Inflammatory macrophage (primary cell): ENCODE measurements at regions not wholly inside any gene's neighbourhood (a gene's known extent, or its start where the extent isn't known, plus 50 kb on each side); places are given as distances from the start of the nearest gene placed in this dataset.

Experiments used
- DNase-seq, 2 donors: peaks; one replicate each; pipeline ENCODE4 v3.0.0-alpha.2; 2020 to 2022

DNA sequence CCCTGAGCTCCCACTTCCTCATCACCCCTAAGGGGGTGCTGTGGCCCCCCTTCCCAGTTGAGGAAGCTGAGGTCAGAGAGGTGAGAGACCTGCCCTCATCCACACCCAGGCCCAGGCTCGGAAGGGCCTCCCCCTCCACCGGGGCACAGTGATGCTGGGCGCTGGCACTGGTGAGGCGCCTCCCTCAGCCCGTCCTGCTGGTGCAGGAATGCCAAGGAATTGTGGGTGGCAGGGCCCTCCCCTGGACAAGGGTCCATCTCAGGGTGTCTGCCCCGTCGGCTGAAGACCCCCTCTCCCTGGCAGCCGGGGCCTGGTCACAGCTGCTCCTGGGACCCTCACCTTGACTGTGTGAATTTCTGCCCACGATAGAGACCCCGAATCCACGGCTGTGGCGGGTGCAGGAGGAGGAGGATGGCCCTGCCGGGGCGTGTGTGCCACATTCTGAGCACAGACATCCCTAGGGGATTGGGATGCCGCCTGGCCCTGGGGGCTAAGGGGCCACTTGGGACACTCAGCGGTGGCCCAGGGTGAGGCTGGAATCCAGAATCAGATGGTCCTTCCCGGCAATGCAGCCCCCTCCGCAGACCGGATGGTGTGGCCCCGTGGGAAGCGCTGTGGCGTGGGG, 70.2 kb upstream of the GATA5 start:
- DNase-seq: no peak

DNA sequence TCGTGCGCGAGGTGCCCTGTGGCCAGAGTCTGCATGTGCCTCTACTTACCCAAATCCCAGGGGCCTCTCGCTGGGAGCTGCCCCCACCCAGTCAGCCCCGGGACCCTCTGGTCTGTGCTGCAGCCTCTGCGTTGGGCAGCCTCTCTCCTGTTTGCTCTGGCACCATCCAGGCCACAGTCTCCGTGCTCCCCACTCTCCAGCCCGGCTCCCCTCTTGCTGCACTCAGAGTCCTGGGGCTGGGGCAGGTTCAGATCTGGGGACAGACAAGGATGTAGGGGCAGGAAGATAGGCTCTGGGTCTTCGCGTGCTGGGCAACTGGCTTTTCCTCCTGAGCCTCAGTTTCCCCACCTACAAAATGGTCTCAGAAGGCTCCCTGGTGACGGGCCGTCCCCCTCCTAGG, 70.8 kb upstream of the GATA5 start:
- DNase-seq: no peak

DNA sequence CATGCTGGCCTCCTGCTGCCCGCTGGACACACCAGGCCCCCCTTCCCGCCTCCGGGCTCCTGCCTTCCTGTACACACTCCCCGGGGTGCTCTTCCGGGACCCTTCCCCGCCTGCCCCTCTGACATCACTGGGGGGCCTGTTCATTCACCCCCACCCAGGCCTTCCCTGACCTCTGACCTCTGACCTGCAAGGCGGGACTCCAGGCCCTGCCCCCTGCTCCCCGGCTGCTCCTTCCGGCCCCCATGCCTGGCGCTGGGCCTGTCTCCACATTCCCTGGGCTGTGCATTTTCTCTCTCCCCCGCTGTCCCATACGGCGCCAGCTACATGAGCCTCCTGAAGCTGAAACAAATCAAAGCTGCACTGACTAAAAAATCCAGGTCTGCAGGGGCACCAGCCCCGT, 71.6 kb upstream of the GATA5 start:
- DNase-seq: no peak

DNA sequence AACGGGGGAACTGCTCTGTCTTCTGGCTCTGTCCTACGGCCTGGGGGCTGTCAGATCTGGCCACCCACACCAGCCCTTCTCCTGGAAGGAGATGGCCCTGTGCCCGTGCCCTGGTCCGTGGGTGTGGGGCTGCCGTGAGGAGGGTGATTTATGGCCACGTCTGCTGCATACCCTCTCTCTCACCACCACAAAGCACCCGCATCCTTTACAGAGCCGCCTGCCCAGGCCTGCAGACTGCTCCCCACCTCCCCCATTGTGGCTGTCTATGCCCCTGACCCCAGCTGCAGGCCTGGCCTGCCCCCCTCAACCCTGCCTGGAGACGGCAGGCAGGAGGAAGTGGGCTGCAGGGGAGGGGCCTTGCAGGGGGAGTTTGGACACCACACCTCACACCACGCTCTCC, 72.7 kb upstream of the GATA5 start:
- no peak for DNase-seq

DNA sequence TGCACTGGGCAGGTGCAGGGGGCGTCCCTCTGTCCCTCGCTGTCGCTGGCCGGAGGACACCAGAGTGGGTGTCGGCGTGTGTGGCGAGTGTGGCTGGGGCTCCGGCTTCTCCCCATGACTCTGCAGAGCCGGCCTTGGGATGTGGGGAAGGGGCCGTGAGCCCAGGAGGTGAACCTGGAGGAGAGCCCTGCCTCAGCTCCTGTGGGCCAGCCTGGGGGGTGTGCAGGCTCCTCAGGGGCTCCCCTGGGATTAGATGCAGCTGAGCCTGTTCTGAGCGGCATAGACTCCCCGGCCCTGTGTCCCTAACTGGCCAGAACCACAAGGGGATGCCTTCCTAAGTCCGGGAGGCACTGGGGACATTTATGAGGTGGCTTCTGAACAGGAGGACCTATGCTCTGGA, 73.2 kb upstream of the GATA5 start:
- no peak for DNase-seq

DNA sequence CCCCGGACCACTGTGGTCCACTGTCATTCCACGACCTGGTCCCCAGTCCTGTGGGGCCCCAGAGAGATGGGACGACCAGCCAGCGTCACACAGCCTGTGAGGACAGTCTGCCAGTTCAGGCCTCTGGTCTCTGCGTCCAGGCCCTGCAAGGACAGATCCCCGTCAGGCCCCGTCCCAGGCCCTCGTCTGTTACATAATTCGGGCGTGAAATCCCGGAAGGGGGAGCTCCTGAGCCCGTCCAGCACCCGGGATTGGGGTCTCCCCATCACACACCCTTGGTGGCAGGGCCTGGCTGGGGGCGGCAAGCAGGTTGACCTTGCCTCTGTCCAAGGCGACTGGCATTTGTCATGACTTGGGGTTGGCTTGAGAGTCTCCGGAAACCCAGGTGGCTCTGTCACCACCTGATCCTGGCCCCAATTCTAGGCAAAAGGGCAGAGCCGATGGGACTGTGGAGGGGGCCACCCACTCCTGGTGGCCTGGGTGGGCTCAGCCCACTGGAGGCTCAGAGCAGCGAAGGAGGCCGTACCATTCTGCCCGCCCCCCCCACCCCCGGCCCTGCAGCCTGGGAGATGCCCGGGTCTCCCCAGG, 73.8 kb upstream of the GATA5 start:
- DNase-seq: no peak

DNA sequence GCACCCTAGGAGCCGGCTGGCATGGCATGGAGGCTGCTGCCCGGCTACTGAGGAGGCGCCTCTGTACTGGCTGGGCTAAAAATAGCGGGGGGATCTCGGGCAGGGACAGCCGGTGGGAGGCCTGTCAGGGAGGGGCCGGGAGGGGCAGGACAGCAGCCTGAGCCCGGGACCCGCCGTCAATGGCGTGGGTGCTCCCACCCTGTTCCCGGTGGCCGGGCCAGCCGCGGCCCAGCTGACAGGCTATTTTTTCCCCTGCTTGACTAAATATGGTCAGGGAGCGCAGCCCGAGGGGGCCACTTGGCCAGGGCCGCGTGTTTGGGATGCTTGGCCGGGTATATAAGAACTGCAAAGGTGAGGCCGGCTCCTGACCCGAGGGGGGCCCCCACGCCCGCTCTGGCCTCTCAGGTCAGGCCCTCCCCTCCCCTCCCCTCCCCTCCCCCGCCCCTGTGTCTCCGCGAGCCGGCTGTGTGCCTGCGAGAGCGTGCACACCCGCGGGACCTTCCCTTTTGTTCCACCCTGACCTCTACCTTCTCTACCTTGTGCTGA, 74.4 kb upstream of the GATA5 start:
- peak in 1 of 2 donors; percentile 3 for DNase-seq

DNA sequence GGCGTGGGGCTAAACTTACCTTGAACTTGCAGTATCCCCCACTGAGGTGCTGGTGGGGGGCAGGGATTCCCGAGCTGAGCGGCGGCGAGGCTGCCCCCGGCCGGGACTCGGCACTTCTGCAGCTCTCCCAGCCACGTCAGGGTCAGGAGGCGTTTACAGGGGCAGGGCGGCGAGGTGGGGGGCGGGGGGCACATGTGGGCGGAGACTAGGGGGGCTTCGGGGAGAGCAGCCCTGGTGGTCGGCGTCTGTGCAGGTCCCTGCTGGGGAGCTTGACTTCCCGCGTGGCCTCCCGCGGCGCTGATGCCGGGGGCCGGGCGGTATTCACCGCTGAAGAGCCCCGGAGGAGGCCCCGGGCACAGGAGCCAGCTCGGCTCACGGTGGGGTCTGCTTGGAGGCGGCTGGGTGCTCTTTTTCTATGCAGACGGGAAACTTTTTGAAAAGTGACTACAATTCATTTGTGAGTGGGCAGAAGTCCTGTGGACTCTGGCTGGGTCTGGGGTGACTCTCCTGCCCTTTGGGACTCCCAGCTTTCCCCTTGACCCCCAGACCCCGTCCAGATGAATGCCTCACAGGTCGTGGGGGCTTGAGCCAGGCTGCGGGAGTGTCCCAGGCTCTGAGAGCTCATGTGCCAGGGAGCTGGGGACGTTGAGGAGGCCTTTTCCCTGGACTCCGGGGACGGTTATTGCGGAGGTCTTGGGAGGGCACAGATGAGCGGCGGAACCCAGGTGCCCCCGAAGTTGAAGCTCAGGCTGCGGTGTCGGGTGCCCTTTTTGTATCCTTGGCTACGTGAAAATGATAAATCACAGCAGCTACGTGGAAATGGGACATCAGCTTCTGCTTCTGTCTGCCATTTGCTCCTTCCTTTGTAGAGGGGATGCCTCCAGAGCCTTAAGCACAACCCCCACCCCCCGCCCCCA, 75.9 kb upstream of the GATA5 start:
- DNase-seq: no peak

DNA sequence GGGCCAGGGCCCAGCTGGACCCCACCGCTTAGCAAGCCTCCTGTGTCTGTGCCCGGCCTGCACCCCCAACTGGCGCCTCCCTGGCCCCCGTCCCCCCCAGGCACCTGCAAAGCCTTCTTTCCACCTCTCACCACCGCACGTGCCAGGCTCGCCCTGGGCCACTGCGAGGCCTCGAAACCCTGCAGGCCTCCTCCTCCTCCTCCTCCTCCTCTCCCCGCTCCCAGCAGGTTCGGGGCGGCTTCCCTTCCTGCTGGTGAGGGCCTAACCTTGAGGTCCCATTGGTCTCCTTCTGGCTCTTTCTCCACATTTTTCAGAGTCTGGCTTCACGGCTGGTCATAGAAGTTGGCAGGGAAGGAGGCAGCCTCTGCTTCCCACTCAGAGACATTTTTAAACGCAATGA, 76.8 kb upstream of the GATA5 start:
- DNase-seq: no peak

DNA sequence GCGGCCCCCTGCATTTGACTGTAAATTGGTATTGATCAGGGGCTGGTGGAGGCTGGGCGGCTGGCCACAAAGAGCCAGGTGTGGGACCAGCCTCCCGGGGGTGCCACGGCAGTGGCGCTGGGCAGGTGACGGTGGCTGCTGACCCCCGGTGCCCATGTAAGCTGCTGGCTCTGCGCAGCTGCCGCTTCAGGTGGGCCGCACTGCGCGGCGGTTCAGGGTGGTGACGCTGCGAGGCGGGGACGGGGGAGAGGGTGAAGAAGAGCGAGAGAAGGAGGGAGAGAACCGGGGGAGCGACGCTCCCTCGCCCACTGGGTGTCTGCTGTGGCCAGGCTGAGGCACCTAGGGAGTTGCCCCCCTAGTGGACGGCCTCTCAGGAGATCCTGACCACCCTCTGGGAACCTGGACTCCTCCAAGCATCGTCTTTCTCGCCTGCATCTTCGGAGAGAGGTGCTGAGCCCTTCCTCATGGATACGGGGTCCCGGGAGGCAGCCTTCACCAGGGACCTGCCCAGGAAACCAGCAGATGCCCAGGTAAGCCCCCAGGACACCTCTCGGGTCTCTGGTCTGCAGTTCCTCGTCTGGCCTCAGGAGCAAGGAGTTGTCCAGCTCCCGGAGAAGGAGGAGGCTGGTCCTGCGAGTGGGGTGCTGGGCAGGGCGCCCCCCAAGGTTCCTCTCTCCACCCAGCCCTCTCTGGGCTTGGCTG, 77.5 kb upstream of the GATA5 start:
- DNase-seq: no peak

DNA sequence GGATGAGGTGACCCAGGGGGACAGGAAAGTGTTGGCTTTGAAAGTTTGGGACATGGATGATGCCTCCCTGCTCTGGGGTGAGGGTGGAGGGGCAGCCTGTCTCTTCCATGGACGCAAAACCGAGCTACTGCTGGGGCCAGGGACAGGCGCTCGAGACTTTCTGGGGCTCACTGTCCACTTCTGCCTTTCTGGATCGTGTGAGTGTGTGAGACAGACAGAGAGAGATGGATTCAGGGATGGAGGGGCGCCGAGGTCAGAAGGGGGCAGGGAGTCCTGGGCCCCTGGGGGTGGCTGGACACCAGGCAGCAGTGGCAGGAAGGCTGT, 78.0 kb upstream of the GATA5 start:
- no peak for DNase-seq

DNA sequence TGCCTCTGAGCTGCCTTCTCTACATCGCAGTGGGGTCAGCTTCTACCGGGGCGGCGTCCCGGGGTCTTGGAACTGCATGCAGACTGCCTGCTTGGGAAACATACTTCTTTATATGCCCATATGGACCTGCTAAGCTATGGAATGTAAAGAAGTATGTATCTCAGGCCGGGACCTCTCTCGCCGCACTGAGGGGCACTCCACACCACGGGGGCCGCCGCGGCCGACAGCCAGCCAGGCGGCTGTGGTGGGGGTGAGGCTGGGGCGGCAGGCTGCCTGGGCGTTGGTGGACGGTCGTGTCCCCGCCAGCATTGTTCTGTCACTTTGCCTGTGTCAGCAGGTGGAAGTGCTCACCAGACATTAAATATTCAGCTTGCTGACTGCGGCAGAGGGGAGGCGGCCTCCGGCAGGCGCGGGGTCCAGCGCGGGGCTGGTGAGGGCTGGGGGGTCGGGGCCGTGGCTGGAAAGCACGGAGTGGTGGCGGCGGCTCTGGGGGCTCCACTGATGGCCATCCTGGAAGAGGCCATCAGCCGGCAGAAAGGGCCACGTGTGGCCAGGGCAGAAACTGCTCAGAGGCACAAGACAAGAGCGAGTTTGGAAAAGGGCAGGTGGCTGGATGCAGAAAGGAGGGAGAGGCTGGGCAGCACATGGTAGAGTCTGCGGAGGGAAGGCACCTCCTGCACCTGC, 78.6 kb upstream of the GATA5 start:
- no peak for DNase-seq

DNA sequence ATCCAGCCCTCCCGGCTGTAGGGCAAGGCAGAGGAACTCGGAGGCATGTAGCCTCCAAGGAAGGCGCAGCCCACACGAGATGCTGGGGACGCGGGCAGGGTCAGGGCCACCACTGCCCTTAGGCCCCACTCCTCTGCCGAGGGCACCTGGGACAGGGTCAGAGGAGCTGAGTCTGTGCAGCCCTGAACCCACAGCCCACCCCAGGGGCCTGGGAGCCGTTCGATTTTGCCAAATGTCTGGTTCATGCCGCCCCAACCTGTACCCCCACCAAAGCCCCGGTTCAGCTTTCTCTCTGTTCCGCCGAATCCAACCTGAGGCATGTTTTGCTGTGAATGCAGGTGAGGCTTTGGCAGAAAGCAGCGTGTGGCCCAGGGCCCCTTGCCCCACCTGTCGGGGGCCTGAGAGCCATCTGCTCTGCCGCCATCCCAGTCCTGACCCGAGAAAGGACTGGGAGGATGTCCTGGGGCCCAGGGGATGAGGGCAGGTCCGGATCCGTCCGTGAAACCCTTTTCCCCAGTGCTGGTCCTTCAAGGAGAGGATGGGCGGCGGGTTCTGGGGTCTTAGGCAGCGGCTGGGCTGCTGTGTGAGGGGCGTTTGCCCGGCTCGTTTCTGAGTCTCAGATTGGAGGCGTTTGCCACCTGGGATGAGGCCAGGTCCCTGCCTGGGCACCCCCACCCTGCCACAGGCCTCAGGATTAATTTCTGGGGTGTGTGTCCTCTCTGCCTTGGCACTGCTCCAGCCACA, 79.3 kb upstream of the GATA5 start:
- DNase-seq: no peak

DNA sequence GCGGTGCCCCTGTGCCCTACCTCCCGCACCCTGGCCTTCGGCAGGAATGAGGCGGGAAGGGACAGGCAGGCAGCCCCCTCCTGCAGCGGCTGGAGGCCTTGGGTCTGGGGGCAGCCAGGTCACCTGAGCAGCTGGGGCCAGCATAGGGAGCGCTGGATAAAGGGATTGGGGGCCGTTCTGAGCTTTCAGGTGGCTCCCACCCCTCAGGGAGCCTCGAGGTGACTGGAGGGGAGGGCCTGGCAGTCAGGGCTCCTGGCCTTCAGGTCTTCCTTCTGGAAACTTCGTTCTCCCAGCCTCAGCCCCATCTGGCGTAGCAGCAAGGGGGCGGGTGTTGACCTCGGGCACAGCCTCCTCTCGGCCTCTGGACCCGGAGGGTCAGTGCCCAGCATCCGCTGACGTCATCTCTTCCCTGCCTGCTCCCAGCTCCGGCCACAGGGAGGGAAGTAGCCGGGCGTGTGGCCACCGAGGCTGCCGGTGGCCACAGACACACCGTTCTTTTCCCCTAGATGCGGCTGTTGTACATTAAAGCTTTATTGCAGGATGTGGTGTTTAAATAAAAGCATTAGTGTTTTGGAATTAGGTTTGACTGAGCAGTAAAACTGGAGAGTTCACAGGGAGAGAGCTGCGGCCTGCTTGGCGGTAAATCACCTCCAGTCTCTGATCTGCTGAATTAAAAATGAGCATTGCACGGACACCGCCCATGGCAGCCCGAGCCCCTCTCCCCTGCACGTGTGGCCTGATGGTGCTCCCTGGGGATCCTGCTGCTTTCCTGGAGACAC, 80.0 kb upstream of the GATA5 start:
- DNase-seq: no peak

DNA sequence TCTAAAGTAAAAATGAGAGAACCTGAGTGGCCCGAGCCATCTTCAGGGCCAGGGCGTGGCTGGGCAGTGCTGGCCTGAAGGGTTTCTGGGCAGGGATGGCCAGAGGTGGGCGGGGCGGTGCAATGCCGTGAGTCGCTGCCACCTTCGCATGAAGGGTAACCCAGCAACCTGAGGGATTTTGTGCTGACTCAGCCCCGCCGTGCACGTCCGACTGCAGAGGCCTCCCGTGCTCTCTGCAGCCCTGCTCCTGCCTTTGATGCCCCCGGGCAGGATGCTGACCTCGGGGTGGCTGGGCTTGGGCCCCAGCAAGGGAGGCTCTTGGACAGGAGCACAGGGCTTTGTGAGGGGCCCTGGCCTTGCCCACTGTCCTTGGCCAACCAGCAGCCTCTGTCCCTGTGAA, 81.7 kb upstream of the GATA5 start:
- DNase-seq: no peak

DNA sequence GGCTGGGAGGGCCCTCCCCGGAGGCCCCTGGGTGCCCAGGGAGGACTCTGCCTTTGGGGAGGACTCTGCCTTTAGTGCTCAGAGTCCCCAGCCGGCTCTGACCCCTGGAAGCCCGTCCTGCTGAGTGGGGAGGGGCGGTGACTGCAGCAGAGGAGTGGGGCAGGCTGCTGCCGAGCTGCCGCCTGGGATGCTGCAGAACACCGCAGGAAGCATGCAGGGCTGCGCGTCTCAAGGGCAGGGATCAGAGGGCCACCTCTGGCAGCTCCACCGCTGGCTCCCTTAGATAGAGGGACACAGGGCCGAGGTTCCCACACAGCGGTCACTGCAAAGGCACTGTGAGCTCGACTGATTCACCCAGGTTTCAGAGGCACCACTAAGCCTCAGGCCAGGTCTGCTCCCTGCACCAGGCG, 82.2 kb upstream of the GATA5 start:
- DNase-seq: no peak

DNA sequence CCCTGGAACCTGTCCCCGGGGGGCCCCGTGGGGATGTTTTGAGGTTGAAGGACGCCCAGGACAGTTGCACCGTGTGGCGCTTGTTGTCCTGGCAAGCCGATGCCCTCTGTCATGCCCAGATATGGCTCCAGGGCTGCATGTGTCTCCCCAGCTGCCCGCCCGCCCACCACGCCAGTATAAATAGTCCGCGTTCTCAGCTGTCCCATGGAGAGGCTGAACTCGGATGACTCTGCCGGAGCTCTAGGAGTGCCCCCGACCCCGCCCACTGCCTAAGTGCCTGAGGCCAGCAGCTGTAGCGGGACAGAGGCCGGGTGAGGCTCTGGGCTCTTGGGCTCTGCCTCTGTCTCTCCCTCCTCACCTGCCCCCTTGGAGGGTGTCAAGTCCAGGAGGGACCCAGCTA, 83.0 kb upstream of the GATA5 start:
- DNase-seq: no peak

DNA sequence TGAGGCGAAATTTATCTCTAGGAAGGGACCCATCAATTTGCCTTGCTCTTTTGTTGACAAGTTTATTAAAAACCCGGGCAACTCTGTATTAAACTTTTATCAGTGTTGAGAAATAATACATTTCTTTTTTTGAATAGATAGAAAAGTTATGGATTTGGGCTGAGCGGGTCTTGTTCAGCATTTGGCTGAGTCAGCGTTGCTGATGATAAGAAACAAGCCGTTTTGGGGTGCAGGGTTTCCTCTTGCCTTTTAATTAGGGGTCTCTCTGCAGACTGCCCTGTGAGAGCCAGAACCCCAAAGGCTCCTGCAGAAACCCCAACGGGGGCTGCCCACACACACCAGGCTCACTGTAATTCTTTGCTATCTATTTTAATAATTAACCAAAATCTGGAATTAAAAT, 82.1 kb upstream of the SLCO4A1 start:
- no peak for DNase-seq

DNA sequence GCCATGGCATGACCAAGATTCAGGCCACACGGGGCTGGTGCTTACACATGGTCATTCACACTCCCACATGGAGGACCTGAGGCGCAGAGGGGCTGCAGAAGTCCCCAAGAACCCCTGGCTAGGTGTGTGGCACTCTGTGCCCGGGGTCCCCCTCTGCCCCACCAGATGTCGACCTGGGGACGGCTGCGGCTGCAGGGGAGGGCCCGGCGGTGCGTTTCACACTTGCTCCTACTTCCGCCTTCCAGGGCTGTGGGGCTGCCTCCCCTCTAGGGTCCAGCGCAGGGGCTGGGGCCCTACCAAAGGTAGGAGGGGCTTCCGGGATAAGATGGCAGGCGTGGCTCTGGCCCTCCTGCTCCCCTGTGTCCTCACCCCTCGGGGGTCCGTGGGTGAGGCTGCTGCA, 81.1 kb upstream of the SLCO4A1 start:
- no peak for DNase-seq

DNA sequence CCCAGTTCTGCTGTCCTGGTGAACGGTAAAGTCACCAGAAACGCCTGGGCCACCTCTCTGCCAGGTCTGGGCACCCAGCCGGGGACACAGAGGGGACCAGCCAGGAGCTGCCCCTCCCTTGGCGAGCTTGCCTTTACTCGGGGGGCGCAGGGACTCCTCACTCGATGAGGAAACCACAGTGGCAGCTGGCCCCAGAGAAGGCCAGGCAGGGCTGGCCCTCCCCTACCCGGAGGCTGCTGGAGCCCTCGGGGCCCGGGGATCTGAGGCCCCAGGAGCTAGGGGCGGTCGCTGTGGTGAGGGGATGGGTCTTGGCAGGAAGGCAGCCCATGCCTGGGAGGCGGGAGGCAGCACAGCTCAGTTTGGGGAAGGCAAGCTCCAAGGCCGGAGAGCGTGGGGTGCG, 80.4 kb upstream of the SLCO4A1 start:
- DNase-seq: no peak

DNA sequence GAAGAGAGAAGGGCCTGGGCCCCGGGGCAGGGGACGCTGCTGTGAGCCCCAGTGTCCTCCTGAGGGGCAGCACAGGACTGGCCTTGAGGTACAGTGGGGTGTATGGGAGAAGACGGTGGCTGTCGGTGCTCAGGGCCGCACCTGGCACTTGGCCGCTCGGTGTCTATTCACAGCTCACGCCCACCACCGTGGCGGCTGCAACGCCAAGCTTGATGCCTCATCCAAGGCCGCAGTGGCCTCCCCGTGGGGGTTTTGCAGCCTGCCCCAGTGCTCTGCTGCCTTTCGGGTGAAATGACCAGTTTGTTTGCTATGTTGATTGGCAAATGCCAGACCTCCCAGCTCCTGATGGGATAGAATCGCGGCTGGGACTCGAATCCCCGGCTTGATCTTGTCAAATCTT, 79.5 kb upstream of the SLCO4A1 start:
- DNase-seq: no peak
